Ishikawa (cell line): ENCODE measurements at regions not wholly inside any gene's neighbourhood (a gene's known extent, or its start where the extent isn't known, plus 50 kb on each side); places are given as distances from the start of the nearest gene placed in this dataset.

ENCODE experiments used
- CREB1 ChIP-seq: IDR thresholded peaks from 2 replicates; pipeline ENCODE4 v1.6.1; 2012; ENCODE audit warnings: low read depth
- EGR1 ChIP-seq: IDR thresholded peaks from 2 replicates; pipeline ENCODE4 v1.6.1; 2012
- EP300 ChIP-seq: IDR thresholded peaks from 2 replicates; pipeline ENCODE4 v1.6.1; 2012; ENCODE audit warnings: borderline replicate concordance
- FOXM1 ChIP-seq: IDR thresholded peaks from 2 replicates; pipeline ENCODE4 v1.6.1; 2012; ENCODE audit warnings: low read depth, borderline replicate concordance
- NFIC ChIP-seq: IDR thresholded peaks from 2 replicates; pipeline ENCODE4 v1.6.1; 2012
- RAD21 ChIP-seq: IDR thresholded peaks from 2 replicates; pipeline ENCODE4 v1.6.1; 2012; ENCODE audit warnings: low read depth
- TAF1 ChIP-seq: IDR thresholded peaks from 2 replicates; pipeline ENCODE4 v1.6.1; 2012; ENCODE audit warnings: low read depth, mild to moderate bottlenecking
- TEAD4 ChIP-seq: IDR thresholded peaks from 2 replicates; pipeline ENCODE4 v1.6.1; 2012
- USF1 ChIP-seq: IDR thresholded peaks from 2 replicates; pipeline ENCODE4 v1.6.1; 2012
- YY1 ChIP-seq: IDR thresholded peaks from 2 replicates; pipeline ENCODE4 v1.6.1; 2012; ENCODE audit warnings: low read depth
- ZBTB7A ChIP-seq: IDR thresholded peaks from 2 replicates; pipeline ENCODE4 v1.6.1; 2012; ENCODE audit warnings: low read depth
- TF ChIP-seq, protein P1 (sequence below): IDR thresholded peaks from 2 replicates; pipeline ENCODE4 v1.6.1; 2012
- TF ChIP-seq, protein P2 (sequence below): IDR thresholded peaks from 2 replicates; pipeline ENCODE4 v1.6.1; 2012; ENCODE audit warnings: low read depth, mild to moderate bottlenecking

DNA sequence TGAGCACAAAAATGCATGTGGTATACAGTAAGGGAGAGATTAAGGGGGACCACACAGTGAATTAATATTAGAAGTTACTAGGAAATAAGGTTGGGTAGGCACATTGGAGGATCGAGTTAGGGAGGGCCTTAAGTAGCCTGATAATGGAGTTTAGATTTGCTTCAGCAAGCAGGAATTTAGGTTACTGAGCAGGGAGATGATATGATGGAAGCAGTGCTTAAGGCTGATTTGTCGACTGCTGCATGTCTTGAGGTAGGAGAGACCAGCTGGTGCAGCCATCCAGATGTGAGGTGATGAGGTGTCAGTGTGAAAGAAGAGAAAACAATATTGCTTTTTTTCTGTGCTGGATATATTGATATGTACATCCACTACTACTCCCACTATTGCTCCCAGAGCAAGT, 55.2 kb upstream of the ACTBL2 start:
- TF ChIP-seq, protein P1, sequence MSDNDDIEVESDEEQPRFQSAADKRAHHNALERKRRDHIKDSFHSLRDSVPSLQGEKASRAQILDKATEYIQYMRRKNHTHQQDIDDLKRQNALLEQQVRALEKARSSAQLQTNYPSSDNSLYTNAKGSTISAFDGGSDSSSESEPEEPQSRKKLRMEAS, result no peak
- TF ChIP-seq ZBTB7A, result no peak
- TF ChIP-seq EP300, result no peak
- TF ChIP-seq, protein P2, sequence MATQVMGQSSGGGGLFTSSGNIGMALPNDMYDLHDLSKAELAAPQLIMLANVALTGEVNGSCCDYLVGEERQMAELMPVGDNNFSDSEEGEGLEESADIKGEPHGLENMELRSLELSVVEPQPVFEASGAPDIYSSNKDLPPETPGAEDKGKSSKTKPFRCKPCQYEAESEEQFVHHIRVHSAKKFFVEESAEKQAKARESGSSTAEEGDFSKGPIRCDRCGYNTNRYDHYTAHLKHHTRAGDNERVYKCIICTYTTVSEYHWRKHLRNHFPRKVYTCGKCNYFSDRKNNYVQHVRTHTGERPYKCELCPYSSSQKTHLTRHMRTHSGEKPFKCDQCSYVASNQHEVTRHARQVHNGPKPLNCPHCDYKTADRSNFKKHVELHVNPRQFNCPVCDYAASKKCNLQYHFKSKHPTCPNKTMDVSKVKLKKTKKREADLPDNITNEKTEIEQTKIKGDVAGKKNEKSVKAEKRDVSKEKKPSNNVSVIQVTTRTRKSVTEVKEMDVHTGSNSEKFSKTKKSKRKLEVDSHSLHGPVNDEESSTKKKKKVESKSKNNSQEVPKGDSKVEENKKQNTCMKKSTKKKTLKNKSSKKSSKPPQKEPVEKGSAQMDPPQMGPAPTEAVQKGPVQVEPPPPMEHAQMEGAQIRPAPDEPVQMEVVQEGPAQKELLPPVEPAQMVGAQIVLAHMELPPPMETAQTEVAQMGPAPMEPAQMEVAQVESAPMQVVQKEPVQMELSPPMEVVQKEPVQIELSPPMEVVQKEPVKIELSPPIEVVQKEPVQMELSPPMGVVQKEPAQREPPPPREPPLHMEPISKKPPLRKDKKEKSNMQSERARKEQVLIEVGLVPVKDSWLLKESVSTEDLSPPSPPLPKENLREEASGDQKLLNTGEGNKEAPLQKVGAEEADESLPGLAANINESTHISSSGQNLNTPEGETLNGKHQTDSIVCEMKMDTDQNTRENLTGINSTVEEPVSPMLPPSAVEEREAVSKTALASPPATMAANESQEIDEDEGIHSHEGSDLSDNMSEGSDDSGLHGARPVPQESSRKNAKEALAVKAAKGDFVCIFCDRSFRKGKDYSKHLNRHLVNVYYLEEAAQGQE, result no peak
- TF ChIP-seq EGR1, result no peak
- TF ChIP-seq YY1, result no peak
- no peak for TF ChIP-seq NFIC
- TF ChIP-seq TEAD4, result no peak
- no peak for TF ChIP-seq USF1
- TF ChIP-seq TAF1, result no peak
- TF ChIP-seq CREB1, result no peak
- no peak for TF ChIP-seq FOXM1
- TF ChIP-seq RAD21, result no peak
